ENCODE measurements at regions not wholly inside any gene's neighbourhood (a gene's known extent, or its start where the extent isn't known, plus 50 kb on each side); places are given as distances from the start of the nearest gene placed in this dataset.

GRCh38 chr4:12118651-12119213, 690.0 kb upstream of the HS3ST1 start:
- Histone ChIP-seq H3K9ac (ENCODE audit: low read length) (no peak overlapping the region), H2AFZ (ENCODE audit: low read depth, low read length, poor library complexity, severe bottlenecking) (no peak overlapping the region), H4K20me1 (ENCODE audit: insufficient read depth) (no peaks in the 10 kb centered on the region), H3K9me2 (ENCODE audit: insufficient read depth) (no peaks in the 10 kb centered on the region), H3K79me2 (ENCODE audit: insufficient read depth, low read length) (no peaks in the 10 kb centered on the region), H3K4me2 (ENCODE audit: low read length) (no peak overlapping the region), H3K4me1 (ENCODE audit: control insufficient read depth in 1 of 2, insufficient read depth in 2 of 2, low read length in 2 of 2) (no peaks in the 10 kb centered on the region), H3K27me3 (ENCODE audit: insufficient read depth, low read length) (no peaks in the 10 kb centered on the region), H3K9me3 (ENCODE audit: control insufficient read depth in 1 of 2, insufficient read depth in 1 of 2, low read depth in 1 of 2, low read length in 2 of 2) (no peaks in the 10 kb centered on the region), H3K4me3 (replicated peaks in 1 of 2; ENCODE audit: low read depth in 1 of 2, low read length in 2 of 2) (no peak overlapping the region), H3K36me3 (ENCODE audit: control insufficient read depth in 1 of 2, insufficient read depth in 2 of 2, low read length in 2 of 2) (no peaks in the 10 kb centered on the region), H3K27ac (ENCODE audit: low read depth, low read length) (no peak overlapping the region)
- TF ChIP-seq CEBPB (IDR thresholded peaks at IDR 0.05; ENCODE audit: low read depth): peak; percentile 64; the same call in 1 of the 2 replicates
- no peak for TF ChIP-seq EGR1 (IDR thresholded peaks at IDR 0.05; ENCODE audit: low read depth)
- no peak for DNase-seq (ENCODE audit: low read depth, low spot score)
- ATAC-seq: no peak
- intact Hi-C loops (cut with micrococcal nuclease): no loop called here
- ChIA-PET CTCF (no interaction called here), POLR2A (no interaction called here), RAD21 (ENCODE audit: low non-redundant PET in 1 of 2, low total read pairs in 2 of 2, uncharacterized antibody in 2 of 2, unreplicated experiment in 2 of 2) (no interaction called here)
- no TSS peak for BruUV-seq (replicated peaks)

GRCh38 chr4:12116009-12116552, 687.4 kb upstream of the HS3ST1 start:
- H3K79me2 ChIP-seq (ENCODE audit: insufficient read depth, low read length): no peaks in the 10 kb centered on the region
- DNase-seq (ENCODE audit: low read depth, low spot score) (no peak), ATAC-seq (no peak)
- ChIA-PET POLR2A (no interaction called here), CTCF (no interaction called here), RAD21 (ENCODE audit: low non-redundant PET in 1 of 2, low total read pairs in 2 of 2, uncharacterized antibody in 2 of 2, unreplicated experiment in 2 of 2) (no interaction called here)
- no peaks in the 10 kb centered on the region for H3K36me3 ChIP-seq (ENCODE audit: control insufficient read depth in 1 of 2, insufficient read depth in 2 of 2, low read length in 2 of 2)
- H3K27ac ChIP-seq (ENCODE audit: low read depth, low read length): no peak overlapping the region
- BruUV-seq (replicated peaks): no TSS peak
- no peak overlapping the region for H3K4me2 ChIP-seq (ENCODE audit: low read length)
- intact Hi-C loops (cut with micrococcal nuclease): no loop called here
- H3K9me2 ChIP-seq (ENCODE audit: insufficient read depth): no peaks in the 10 kb centered on the region
- H3K9me3 ChIP-seq (ENCODE audit: control insufficient read depth in 1 of 2, insufficient read depth in 1 of 2, low read depth in 1 of 2, low read length in 2 of 2): peaks cover 0 to 5% of the 10 kb centered on the region in 2 experiments; a peak in 1 of 4 replicates
- H3K27me3 ChIP-seq (ENCODE audit: insufficient read depth, low read length): no peaks in the 10 kb centered on the region
- TF ChIP-seq MAX (IDR thresholded peaks at IDR 0.05): no peak
- TF ChIP-seq POLR2AphosphoS5 (IDR thresholded peaks at IDR 0.05; ENCODE audit: low read depth, low read length): no peak
- no peak for TF ChIP-seq SP1 (IDR thresholded peaks at IDR 0.05; ENCODE audit: low read depth)
- no peak for TF ChIP-seq CTCF (IDR thresholded peaks at IDR 0.05 in 2 of 3, conservative IDR thresholded peaks at IDR 0.05 in 1 of 3; ENCODE audit: borderline replicate concordance in 1 of 3, insufficient read depth in 1 of 3, low read depth in 2 of 3, low read length in 2 of 3)
- H3K4me3 ChIP-seq (replicated peaks in 1 of 2; ENCODE audit: low read depth in 1 of 2, low read length in 2 of 2): no peak overlapping the region
- H3K4me1 ChIP-seq (ENCODE audit: control insufficient read depth in 1 of 2, insufficient read depth in 2 of 2, low read length in 2 of 2): no peaks in the 10 kb centered on the region
- no peaks in the 10 kb centered on the region for H4K20me1 ChIP-seq (ENCODE audit: insufficient read depth)
- H2AFZ ChIP-seq (ENCODE audit: low read depth, low read length, poor library complexity, severe bottlenecking): no peak overlapping the region
- no peak overlapping the region for H3K9ac ChIP-seq (ENCODE audit: low read length)
